Fibroblast of lung (primary cell): ENCODE measurements at regions not wholly inside any gene's neighbourhood (a gene's known extent, or its start where the extent isn't known, plus 50 kb on each side); places are given as distances from the start of the nearest gene placed in this dataset.

Experiments used
- DNase-seq, 2 donors: peaks; one replicate each; pipeline versions ENCODE4 v3.0.0 to v3.0.0-alpha.2; 2010; ENCODE audit warnings: low read depth in 2 of 2
- H2AFZ ChIP-seq: 2 replicates; pipeline ENCODE4 v1.5.1; 2012; ENCODE audit warnings: low read length, control low read depth, inconsistent platforms
- H3K27ac ChIP-seq: 2 replicates; pipeline ENCODE4 v1.5.1; 2011; ENCODE audit warnings: low read length, control low read depth; ENCODE audit not compliant: insufficient read depth
- H3K27me3 ChIP-seq: 2 replicates; pipeline ENCODE4 v1.5.1; 2011; ENCODE audit warnings: mild to moderate bottlenecking, low read length; ENCODE audit not compliant: control insufficient read depth, insufficient read depth
- H3K36me3 ChIP-seq: 2 replicates; pipeline ENCODE4 v1.5.1; 2011; ENCODE audit warnings: low read length; ENCODE audit not compliant: control insufficient read depth, insufficient read depth
- H3K4me1 ChIP-seq: 2 replicates; pipeline ENCODE4 v1.5.1; 2011; ENCODE audit warnings: low read length; ENCODE audit not compliant: control insufficient read depth, insufficient read depth; ENCODE audit errors: extremely low read depth
- H3K4me2 ChIP-seq: 2 replicates; pipeline ENCODE4 v1.5.1; 2011; ENCODE audit warnings: low read length, control low read depth; ENCODE audit not compliant: insufficient read depth; ENCODE audit errors: extremely low read depth
- H3K4me3 ChIP-seq, 4 experiments: fragments of 200-600 bp in 1 of 4; sonication (generic) in 1 of 4; replicated peaks in 1 of 4; 2 replicates each; pipeline ENCODE4 v1.5.1; 2011 to 2016; ENCODE audit warnings: low read length in 4 of 4, low read depth in 3 of 4, mild to moderate bottlenecking in 3 of 4, control low read depth in 2 of 4, inconsistent platforms in 1 of 4, mixed read lengths in 1 of 4; ENCODE audit not compliant: insufficient read depth in 1 of 4; ENCODE audit errors: control extremely low read depth in 1 of 4
- H3K79me2 ChIP-seq: 2 replicates; pipeline ENCODE4 v1.5.1; 2012; ENCODE audit warnings: mild to moderate bottlenecking, low read length, inconsistent platforms; ENCODE audit not compliant: control insufficient read depth, insufficient read depth
- H3K9ac ChIP-seq: 2 replicates; pipeline ENCODE4 v1.5.1; 2011; ENCODE audit warnings: mild to moderate bottlenecking, low read length, control low read depth; ENCODE audit not compliant: insufficient read depth
- H3K9me3 ChIP-seq: 2 replicates; pipeline ENCODE4 v1.5.1; 2012; ENCODE audit warnings: low read depth, low read length; ENCODE audit not compliant: control insufficient read depth, insufficient read depth
- H4K20me1 ChIP-seq: 2 replicates; pipeline ENCODE4 v1.5.1; 2011; ENCODE audit warnings: low read length; ENCODE audit not compliant: control insufficient read depth, insufficient read depth; ENCODE audit errors: extremely low read depth
- EZH2 ChIP-seq: IDR thresholded peaks from 2 replicates; pipeline ENCODE4 v1.5.1; 2012; ENCODE audit warnings: low read length, control low read depth, mild to moderate bottlenecking; ENCODE audit errors: missing control alignments
- TF ChIP-seq, protein P1 (sequence below), 2 donors: IDR thresholded peaks in 1 of 2; conservative IDR thresholded peaks in 1 of 2; 1 replicate in 1 of 2; 2 replicates in 1 of 2; pipeline ENCODE4 v1.5.1; 2011 to 2012; ENCODE audit warnings: low read length in 2 of 2, control low read depth in 1 of 2, inconsistent platforms in 1 of 2, low read depth in 1 of 2, mild to moderate bottlenecking in 1 of 2

DNA sequence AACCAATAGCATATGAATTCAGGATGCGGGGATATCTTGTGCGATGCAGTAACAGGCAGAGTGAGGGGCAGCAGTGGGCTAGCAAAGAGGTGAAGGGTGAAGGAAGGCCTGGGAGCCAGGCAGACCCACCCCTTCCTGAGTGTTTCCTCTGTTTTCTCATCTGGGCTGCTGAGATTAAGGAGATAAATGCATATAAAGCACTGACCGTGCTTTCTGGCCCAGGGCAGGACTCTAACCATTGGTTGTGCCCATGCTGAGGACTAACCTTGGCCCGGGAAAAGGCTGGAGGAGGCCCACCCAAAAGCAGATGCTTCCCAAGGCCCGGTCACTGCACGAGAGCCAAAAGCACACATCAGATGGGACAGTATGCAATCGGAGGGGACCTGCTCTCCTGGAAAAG lies 87.6 kb downstream of the PSMG1 start:
- H3K4me2 ChIP-seq: no peak overlapping the region
- no peak overlapping the region for H3K27ac ChIP-seq

GRCh38 chr21:39094847-39095579 lies 88.2 kb downstream of the PSMG1 start:
- H4K20me1 ChIP-seq: no peaks in the 10 kb centered on the region
- H3K79me2 ChIP-seq: no peaks in the 10 kb centered on the region
- no peaks in the 10 kb centered on the region for H3K36me3 ChIP-seq
- H3K27ac ChIP-seq: no peak overlapping the region
- no peak overlapping the region for H2AFZ ChIP-seq
- H3K4me3 ChIP-seq: no peak overlapping the region
- TF ChIP-seq EZH2: no peak
- TF ChIP-seq, protein P1, sequence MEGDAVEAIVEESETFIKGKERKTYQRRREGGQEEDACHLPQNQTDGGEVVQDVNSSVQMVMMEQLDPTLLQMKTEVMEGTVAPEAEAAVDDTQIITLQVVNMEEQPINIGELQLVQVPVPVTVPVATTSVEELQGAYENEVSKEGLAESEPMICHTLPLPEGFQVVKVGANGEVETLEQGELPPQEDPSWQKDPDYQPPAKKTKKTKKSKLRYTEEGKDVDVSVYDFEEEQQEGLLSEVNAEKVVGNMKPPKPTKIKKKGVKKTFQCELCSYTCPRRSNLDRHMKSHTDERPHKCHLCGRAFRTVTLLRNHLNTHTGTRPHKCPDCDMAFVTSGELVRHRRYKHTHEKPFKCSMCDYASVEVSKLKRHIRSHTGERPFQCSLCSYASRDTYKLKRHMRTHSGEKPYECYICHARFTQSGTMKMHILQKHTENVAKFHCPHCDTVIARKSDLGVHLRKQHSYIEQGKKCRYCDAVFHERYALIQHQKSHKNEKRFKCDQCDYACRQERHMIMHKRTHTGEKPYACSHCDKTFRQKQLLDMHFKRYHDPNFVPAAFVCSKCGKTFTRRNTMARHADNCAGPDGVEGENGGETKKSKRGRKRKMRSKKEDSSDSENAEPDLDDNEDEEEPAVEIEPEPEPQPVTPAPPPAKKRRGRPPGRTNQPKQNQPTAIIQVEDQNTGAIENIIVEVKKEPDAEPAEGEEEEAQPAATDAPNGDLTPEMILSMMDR (conservative IDR thresholded peaks at IDR 0.05 in 1 of 2, IDR thresholded peaks at IDR 0.05 in 1 of 2; ENCODE audit: low read depth in 1 of 2, low read length in 2 of 2): no peak
- no peaks in the 10 kb centered on the region for H3K4me1 ChIP-seq
- no peak overlapping the region for H3K4me2 ChIP-seq
- peak; percentile 82 to 95 for DNase-seq
- H3K9ac ChIP-seq: no peak overlapping the region
- no peaks in the 10 kb centered on the region for H3K27me3 ChIP-seq
- no peaks in the 10 kb centered on the region for H3K9me3 ChIP-seq

More for the DNA sequence above, 87.6 kb downstream of the PSMG1 start:
- Histone ChIP-seq H3K9ac (no peak overlapping the region), H2AFZ (no peak overlapping the region), H3K27me3 (no peaks in the 10 kb centered on the region), H3K36me3 (no peaks in the 10 kb centered on the region), H3K9me3 (no peaks in the 10 kb centered on the region), H3K4me3 (no peak overlapping the region), H3K79me2 (no peaks in the 10 kb centered on the region), H3K4me1 (no peaks in the 10 kb centered on the region), H4K20me1 (no peaks in the 10 kb centered on the region)
- no peak for TF ChIP-seq EZH2
- TF ChIP-seq, protein P1 (conservative IDR thresholded peaks at IDR 0.05 in 1 of 2, IDR thresholded peaks at IDR 0.05 in 1 of 2; ENCODE audit: low read depth in 1 of 2, low read length in 2 of 2): no peak
- no peak for DNase-seq

- H3K27ac ChIP-seq: no peak overlapping the region
- H3K36me3 ChIP-seq: no peaks in the 10 kb centered on the region
- H4K20me1 ChIP-seq: no peaks in the 10 kb centered on the region
- H3K27me3 ChIP-seq: no peaks in the 10 kb centered on the region
- H3K4me2 ChIP-seq: no peak overlapping the region
- H3K4me1 ChIP-seq: no peaks in the 10 kb centered on the region
- H2AFZ ChIP-seq: no peak overlapping the region
- no peaks in the 10 kb centered on the region for H3K9me3 ChIP-seq
- no peak overlapping the region for H3K4me3 ChIP-seq
- H3K79me2 ChIP-seq: no peaks in the 10 kb centered on the region
- H3K9ac ChIP-seq: no peak overlapping the region
- TF ChIP-seq, protein P1 (conservative IDR thresholded peaks at IDR 0.05 in 1 of 2, IDR thresholded peaks at IDR 0.05 in 1 of 2; ENCODE audit: low read depth in 1 of 2, low read length in 2 of 2): no peak
- TF ChIP-seq EZH2: no peak
- DNase-seq: no peak
Observed at GRCh38 chr21:39094087-39094780, 89.0 kb downstream of the PSMG1 start.
